ENCODE measurements at regions not wholly inside any gene's neighbourhood (a gene's known extent, or its start where the extent isn't known, plus 50 kb on each side); places are given as distances from the start of the nearest gene placed in this dataset.
"Not testable (repeated sequence)": the region's sequence is repeated elsewhere in the genome, so short reads cannot be mapped to it uniquely, and the experiment has no call there.

DNA sequence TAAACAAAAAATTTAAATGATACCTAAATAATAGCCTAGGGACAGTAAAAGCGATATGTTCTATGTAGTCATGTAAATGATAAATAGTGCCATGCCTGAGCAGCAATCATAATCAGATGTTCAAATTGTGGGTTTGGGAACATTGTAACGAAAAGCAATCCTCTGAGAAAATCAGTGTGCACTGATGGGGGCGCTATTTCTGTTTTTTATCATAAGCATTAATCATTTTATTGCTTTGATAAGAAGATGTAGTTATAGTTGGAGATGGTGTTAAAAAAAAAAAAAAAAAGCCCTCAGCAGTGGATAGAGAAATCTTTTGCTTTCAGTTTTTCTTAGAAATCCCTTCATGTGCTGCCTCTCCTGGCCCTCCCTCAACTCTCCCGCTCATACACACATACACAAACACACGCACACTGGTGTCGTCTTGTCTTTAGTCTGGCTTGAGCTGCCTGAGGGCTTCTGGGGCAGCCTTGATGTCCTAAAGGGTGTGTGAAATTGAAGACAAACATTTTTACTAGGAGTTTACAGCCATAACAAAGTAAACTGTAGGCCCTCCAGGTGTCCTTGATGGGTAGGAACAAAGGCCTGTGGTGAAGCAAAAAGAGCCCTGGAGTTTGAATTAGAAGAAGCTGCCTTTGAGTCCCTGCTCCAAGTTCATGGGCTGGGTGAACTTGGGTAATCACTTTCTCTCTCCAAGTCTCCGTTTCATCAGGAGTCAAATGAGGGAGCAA lies 428.1 kb downstream of the SOX2 start:
- TF ChIP-seq, protein P1, sequence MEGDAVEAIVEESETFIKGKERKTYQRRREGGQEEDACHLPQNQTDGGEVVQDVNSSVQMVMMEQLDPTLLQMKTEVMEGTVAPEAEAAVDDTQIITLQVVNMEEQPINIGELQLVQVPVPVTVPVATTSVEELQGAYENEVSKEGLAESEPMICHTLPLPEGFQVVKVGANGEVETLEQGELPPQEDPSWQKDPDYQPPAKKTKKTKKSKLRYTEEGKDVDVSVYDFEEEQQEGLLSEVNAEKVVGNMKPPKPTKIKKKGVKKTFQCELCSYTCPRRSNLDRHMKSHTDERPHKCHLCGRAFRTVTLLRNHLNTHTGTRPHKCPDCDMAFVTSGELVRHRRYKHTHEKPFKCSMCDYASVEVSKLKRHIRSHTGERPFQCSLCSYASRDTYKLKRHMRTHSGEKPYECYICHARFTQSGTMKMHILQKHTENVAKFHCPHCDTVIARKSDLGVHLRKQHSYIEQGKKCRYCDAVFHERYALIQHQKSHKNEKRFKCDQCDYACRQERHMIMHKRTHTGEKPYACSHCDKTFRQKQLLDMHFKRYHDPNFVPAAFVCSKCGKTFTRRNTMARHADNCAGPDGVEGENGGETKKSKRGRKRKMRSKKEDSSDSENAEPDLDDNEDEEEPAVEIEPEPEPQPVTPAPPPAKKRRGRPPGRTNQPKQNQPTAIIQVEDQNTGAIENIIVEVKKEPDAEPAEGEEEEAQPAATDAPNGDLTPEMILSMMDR (conservative IDR thresholded peaks at IDR 0.05): peak; percentile 36; the same call in 1 of the 2 replicates
- peak overlapping the region; percentile 19; the same call in 1 of the 2 replicates for H3K27ac ChIP-seq

GRCh38 chr3:182142928-182143327 lies 431.2 kb downstream of the SOX2 start:
- TF ChIP-seq, protein P1 (conservative IDR thresholded peaks at IDR 0.05): no peak
- no peak overlapping the region for H3K27ac ChIP-seq

DNA sequence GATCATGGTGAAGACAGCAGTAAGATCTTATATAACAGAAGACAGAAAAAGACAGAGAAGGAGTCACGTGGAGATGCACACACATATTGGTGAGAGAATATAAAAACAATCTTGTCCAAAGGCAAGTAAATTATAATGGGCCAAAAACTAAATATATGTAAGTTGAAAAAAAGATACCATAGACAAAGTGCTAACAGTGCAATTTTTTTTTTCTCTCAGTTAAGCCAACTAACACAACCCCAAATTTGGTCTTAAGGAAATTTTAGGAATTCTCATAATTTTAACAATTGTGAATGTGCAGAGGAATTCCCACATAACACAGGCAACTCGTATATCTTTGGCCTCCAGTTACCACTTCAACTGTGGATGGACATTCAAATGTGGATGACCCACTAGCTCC lies 432.2 kb downstream of the SOX2 start:
- no peak overlapping the region for H3K27ac ChIP-seq
- TF ChIP-seq, protein P1 (conservative IDR thresholded peaks at IDR 0.05): no peak

DNA sequence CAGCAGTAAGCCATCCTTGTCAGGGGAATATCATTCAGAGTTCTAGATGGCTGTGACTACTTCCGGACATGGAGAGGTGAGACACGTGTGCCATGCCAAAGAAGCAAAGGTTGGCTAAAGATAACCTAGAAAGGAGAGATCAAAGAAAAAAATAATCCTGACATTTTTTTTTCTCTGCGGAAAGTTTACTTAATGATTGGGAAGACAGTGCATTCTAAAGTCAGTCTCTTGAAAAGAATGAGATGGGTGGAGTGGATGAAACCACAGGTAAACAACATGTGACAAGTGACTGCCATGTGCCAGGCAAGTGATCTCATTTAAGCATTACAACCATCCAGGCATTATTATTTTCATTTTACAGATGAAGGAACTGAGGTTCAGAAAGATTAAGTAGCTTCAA lies 436.6 kb downstream of the SOX2 start:
- TF ChIP-seq, protein P1 (conservative IDR thresholded peaks at IDR 0.05): no peak

GRCh38 chr3:182149594-182149993 lies 437.9 kb downstream of the SOX2 start:
- TF ChIP-seq, protein P1 (conservative IDR thresholded peaks at IDR 0.05): no peak
- H3K27ac ChIP-seq: no peak overlapping the region

More for the DNA sequence above, 436.6 kb downstream of the SOX2 start:
- no peak overlapping the region for H3K27ac ChIP-seq

- not testable (repeated sequence) for H3K27ac ChIP-seq
Measured at GRCh38 chr3:182156326-182156725, 444.6 kb downstream of the SOX2 start.

- TF ChIP-seq, protein P1 (conservative IDR thresholded peaks at IDR 0.05): no peak
- H3K27ac ChIP-seq: no peak overlapping the region
Measured at GRCh38 chr3:182165234-182165633, 453.5 kb downstream of the SOX2 start.

- TF ChIP-seq, protein P1 (conservative IDR thresholded peaks at IDR 0.05): no peak
- H3K27ac ChIP-seq: no peak overlapping the region
Measured at GRCh38 chr3:182172534-182172933, 460.8 kb downstream of the SOX2 start.

Measured in VCaP (cell line).